HG03103 (cell line): ENCODE measurements at regions not wholly inside any gene's neighbourhood (a gene's known extent, or its start where the extent isn't known, plus 50 kb on each side); places are given as distances from the start of the nearest gene placed in this dataset.

Experiments
- ATAC-seq: cut with Tn5 transposase; IDR thresholded peaks from one replicate; pipeline ENCODE4 v1.9.1; 2021; ENCODE audit warnings: low read depth; ENCODE audit not compliant: unreplicated experiment

- no peak for ATAC-seq
These were observed 498.0 kb upstream of the CFAP20DC start for GRCh38 chr3:59547874-59548273.

- no peak for ATAC-seq
These were observed 496.7 kb upstream of the CFAP20DC start for GRCh38 chr3:59546522-59546921.

GRCh38 chr3:59545374-59545773, 495.5 kb upstream of the CFAP20DC start:
- ATAC-seq = no peak

DNA sequence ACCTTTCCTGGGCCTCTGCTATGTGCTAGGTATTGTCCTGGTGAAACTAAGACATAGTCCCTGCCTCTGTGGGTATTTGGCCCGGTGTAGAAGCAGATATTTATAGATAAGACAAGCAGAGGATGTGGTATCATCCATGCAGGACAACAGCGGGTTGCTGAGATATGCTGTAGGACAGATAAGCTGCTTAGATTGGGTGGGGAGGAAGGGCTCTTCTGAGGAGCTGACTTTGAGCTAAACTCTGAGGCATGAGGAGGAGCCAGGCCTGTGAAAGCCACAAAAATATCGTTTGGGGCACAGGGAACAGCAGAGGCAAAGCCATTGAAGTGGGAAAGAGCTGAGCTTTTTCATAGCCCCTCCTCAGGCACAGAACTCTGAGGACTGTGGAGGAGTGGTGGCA, 492.5 kb upstream of the CFAP20DC start:
- no peak for ATAC-seq

DNA sequence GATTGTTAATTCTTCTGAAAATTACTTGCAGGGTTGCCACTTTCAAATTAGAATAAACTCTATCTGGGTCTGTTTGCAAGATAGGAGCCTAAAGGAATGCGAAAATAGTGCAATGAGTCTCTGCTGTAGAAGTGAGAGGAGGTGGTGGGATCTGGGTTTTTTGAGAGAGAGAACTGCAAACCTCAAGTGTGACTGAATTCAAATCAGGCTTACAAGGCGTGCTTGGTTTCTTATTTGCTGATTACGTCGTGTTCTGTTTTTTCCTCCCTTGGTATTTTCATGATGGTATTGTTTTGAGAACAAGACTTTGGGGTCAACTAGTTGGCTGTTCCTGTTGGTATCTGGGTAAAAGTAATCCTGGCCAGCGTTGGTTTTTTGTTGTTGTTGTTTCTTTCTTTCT, 490.9 kb upstream of the CFAP20DC start:
- peak; percentile 79 for ATAC-seq

DNA sequence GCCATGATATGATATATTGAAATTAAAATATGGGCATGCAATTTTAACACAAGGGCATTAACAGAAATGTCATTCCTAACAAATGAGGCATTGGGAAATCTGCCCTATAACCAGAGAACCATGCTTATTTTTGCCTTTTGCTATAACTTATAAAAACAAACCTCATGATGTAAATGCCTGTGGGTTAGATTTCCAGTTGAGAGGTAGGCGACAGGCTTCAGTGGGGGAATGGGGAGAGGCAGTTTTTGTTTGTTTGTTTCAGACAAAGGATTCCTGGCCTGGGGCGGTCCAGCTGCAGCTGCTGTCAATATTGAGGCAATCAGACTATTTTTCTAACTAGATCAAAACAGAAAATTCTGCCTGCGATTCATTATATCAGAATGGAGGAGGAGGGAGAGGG, 490.4 kb upstream of the CFAP20DC start:
- ATAC-seq = no peak

DNA sequence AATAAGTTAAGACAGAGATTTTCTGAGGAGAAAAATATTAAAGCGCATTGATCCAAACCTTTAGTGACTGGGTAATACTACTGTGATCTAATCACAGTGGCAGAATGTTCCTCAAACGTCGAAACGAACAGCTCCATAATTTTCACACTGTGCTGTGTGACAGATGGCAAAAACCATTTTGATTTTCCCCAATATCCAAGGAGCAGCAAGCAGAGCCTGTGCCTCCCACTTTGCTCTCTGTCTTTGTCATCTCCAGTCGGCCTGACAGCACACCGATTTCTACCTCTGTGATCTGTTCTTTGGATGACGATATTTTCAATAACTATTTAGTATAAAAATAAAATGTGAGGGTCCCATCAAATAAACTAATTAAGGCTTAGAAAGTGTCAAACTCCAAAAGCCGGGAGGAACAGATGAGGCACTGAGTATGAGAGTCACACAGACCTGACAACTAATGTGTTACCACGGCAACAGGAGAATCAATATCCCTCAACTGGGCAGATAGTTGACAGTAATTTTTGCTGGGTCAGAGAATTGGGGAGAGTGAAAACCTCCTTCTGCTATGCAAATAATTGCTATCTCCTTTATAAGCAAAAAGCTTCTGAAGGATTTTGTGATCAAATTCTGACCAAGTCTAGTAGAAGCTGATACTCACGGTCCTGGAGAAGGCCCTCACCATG, 489.1 kb upstream of the CFAP20DC start:
- ATAC-seq = no peak

DNA sequence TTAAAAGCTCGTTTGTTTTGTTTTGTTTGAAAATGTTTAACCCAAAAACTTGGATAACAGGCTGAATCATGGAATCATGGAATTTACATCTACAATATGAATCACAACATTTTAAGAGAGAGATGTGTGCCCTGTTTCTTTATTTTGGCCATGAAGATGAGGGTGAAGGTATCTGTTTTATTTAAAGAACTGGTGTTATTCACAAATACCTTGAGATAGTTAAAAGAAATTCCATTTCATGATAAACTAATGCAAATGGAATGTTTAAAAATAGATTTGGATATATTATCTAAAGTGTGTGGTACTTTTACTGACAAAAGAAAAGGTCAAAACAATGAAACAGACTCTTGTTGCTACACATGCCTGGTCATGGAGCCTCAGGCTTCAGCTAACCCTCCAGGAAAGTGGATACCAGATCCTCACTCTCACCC, 486.0 kb upstream of the CFAP20DC start:
- ATAC-seq = no peak

GRCh38 chr3:59531994-59532393, 482.2 kb upstream of the CFAP20DC start:
- ATAC-seq = no peak

DNA sequence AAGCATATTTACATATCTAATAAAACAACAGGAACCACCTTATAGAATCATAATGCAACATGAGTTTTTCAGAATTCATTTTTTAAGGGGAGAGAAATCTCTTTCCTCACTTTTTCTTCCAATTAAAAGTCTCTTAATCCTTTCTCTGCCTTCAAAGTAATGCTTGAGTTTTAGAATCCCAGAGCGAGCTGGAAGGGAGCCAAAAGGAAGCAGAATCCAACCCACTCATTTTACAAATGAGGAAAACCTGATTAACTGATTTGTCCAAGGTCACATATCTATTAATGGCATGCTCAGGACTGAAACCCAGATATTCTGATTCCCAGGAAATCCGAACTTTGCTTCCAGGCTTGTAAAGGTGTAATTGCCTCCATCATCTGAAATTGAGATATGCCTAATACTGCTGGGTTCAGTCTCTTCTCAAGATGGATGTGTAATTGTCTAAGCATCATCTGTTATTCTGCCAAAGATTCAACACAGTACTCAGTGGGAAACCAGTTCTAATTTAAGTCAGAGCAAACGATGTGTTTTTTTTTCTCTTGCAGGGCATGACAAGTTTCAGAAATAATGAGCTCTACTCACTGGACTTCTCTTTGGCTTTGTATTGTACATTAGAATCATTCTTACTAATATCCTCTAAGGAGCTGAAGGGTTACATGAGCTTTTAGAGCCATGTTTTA, 481.4 kb upstream of the CFAP20DC start:
- no peak for ATAC-seq

DNA sequence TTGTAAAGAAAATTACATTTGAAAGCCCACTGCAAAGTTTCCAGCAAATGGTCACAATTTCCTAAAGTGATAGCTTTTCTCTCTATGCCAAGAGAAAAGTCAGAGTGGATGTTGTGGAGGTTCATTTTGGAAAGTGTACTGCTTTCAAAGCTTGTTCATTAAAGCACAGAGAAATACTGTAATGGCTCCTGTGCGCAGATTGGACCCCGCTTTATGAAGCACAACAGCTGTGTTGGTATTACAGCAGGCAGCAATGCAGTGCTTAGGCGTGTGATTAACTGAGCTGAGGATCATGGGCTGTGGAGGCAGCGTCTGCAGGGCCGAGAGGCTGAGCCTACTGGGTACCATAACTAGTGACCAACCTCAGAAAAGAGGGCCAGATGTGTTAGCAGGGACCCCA, 478.4 kb upstream of the CFAP20DC start:
- no peak for ATAC-seq

- ATAC-seq = no peak
These were observed 477.7 kb upstream of the CFAP20DC start for GRCh38 chr3:59527493-59527892.

GRCh38 chr3:59526999-59527398, 477.2 kb upstream of the CFAP20DC start:
- no peak for ATAC-seq

GRCh38 chr3:59522550-59522949, 472.7 kb upstream of the CFAP20DC start:
- no peak for ATAC-seq

GRCh38 chr3:59519094-59519493, 469.3 kb upstream of the CFAP20DC start:
- ATAC-seq = no peak

DNA sequence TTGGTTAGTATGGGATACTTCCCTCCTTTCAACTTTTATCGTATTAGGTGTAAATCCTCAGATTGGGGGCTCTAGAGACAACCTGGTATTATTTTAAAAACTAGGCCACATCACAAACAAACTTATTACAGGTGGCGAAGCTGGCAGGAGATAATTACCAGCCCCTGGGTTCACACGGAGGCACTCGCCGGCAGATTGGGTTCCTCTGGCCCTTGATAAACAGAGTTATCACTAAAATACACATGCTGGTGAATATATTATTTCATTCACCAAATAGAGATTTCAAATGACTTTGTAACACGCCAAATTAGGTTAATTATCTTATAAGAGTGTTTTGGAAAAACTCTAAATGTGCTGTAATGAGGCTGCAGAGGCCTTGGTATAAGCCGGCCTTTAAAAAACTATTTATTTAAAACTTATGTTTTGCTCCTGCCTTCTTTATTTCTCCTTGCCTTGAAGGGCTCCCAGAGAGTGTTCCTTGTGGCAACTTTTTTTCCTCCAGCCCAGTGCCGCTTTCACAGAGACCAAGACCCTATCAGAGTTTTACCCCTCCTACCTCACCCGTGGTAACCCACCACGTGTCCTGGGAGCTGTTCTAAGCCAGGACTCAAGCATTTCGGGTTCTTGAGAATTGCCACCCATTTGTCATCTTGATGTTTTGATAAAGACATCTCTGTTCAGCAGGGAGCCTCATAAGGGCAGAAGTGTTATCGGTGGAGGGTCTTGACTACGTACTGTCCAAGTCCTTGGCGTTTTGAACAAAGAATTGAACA, 468.6 kb upstream of the CFAP20DC start:
- no peak for ATAC-seq

DNA sequence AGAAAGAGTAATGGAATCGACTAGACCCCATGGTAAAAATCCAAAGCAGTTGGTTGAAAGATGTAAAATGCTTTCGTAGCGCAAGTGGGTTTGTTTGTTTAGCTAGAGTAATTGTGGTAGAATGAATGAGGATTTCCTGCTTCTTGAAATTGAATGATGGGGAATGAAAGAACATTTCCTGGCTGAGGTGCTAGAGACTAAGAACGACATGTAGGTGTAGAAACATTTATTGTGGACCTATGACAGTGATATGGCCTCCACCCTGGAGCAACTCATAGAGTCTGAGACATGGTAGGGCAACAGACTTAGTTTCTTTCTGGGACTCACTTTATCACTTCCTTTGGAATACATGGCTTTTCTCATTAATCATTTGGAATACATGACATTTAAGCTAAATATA, 467.6 kb upstream of the CFAP20DC start:
- no peak for ATAC-seq

- no peak for ATAC-seq
These were observed 466.1 kb upstream of the CFAP20DC start for GRCh38 chr3:59515966-59516365.

DNA sequence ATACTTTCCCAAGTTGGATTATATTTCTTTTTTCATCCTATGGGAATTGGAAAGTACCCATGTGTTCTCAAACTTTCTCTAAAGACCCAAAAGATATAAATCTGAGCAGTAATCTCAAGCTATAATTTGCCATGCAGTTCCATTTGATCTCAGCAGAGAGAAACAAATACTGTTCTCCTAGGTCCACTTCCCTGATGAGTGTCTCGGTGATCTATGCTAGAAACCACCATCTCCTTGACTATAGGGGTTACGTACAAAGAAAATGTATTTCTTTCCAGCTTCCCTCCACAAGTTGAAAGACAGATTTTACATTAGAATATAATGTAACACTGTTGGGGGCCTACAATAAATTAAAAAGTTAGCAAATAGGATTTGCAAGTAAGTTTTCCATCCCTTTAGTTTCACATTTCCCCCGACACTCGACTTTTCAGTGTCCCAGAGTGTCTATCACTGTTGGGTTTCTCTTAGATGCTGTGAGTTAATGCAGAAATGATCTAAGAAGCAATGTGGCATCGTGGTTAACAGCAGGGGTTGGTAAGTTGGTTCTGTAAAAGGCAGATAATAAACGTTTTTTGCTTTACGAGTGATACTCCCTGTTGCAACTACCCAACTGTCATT, 465.1 kb upstream of the CFAP20DC start:
- ATAC-seq = no peak

- ATAC-seq = no peak
These were observed 463.7 kb upstream of the CFAP20DC start for GRCh38 chr3:59513570-59513969.

DNA sequence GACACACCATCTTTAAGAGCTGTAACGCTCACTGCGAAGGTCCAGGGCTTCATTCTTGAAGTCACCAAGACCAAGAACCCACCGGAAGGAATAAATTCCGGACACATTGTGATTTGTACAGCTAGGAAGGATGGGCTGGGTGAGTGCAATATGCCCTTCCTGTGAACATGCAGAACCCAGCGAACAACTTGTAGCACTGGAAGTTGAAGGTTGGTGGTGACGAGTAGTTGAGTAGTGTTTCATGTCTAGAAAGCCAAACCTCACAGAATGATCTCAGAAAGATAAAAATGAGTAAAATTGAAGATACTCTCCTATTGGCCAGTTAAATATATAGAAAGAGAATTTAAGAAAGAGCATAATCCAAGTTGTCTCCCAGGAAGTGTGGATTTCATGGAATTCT, 462.2 kb upstream of the CFAP20DC start:
- no peak for ATAC-seq
